Spleen (tissue), 11 donors: ENCODE measurements at regions not wholly inside any gene's neighbourhood (a gene's known extent, or its start where the extent isn't known, plus 50 kb on each side); places are given as distances from the start of the nearest gene placed in this dataset.

Source experiments
- DNase-seq: peaks from one replicate; pipeline ENCODE4 v3.0.0-alpha.2; 2020
- H3K27ac ChIP-seq, 8 donors: fragments of 200-600 bp; sonication (generic) in 7 of 8; 1 replicate in 4 of 8; 2 replicates in 4 of 8; pipeline versions ENCODE4 v1.5.0 to v1.8.0; 2016 to 2021; ENCODE audit warnings: inconsistent platforms in 4 of 8, mild to moderate bottlenecking in 4 of 8, moderate library complexity in 1 of 8
- H3K27me3 ChIP-seq, 7 donors: fragments of 200-600 bp; sonication (generic) in 6 of 7; replicated peaks in 1 of 7; 1 replicate in 4 of 7; 2 replicates in 3 of 7; pipeline versions ENCODE4 v1.5.0 to v1.8.0; 2016 to 2021; ENCODE audit warnings: inconsistent platforms in 3 of 7, mild to moderate bottlenecking in 1 of 7
- H3K36me3 ChIP-seq, 6 donors: fragments of 200-600 bp; sonication (generic) in 5 of 6; 1 replicate in 4 of 6; 2 replicates in 2 of 6; pipeline versions ENCODE4 v1.5.0 to v1.8.0; 2016 to 2021; ENCODE audit warnings: inconsistent platforms in 2 of 6
- H3K4me1 ChIP-seq, 6 donors: fragments of 200-600 bp; sonication (generic) in 5 of 6; 1 replicate in 3 of 6; 2 replicates in 3 of 6; pipeline versions ENCODE4 v1.5.0 to v1.8.0; 2016 to 2021; ENCODE audit warnings: inconsistent platforms in 3 of 6
- H3K4me3 ChIP-seq, 8 donors: fragments of 200-600 bp; sonication (generic) in 7 of 8; 1 replicate in 4 of 8; 2 replicates in 4 of 8; pipeline versions ENCODE4 v1.5.0 to v1.8.0; 2016 to 2021; ENCODE audit warnings: inconsistent platforms in 4 of 8, mild to moderate bottlenecking in 4 of 8, moderate library complexity in 2 of 8
- H3K9me3 ChIP-seq, 8 donors: fragments of 200-600 bp; sonication (generic) in 7 of 8; 1 replicate in 4 of 8; 2 replicates in 4 of 8; pipeline versions ENCODE4 v1.5.0 to v1.8.0; 2016 to 2021; ENCODE audit warnings: inconsistent platforms in 4 of 8
- CTCF ChIP-seq, 11 experiments: fragments of 200-600 bp in 7 of 11; fragments of 450-650 bp in 4 of 11; sonication (generic) in 4 of 11; IDR thresholded peaks in 8 of 11; conservative IDR thresholded peaks in 3 of 11; 1 replicate in 7 of 11; 2 replicates in 4 of 11; pipeline versions ENCODE4 v1.4.0 to v1.8.0; 2016 to 2021; ENCODE audit warnings: antibody characterized with exemption in 11 of 11, inconsistent platforms in 4 of 11, mild to moderate bottlenecking in 1 of 11
- POLR2A ChIP-seq, 3 donors: fragments of 450-650 bp; IDR thresholded peaks; one replicate each; pipeline ENCODE4 v1.5.1; 2017; ENCODE audit warnings: antibody characterized with exemption in 3 of 3, mild to moderate bottlenecking in 1 of 3
- POLR2AphosphoS5 ChIP-seq, 3 donors: sonication (generic); formaldehyde crosslinking; IDR thresholded peaks; one replicate each; pipeline ENCODE4 v1.5.1; 2017; ENCODE audit warnings: antibody characterized with exemption in 3 of 3
- WGBS, 5 donors: extraction: QIAGEN DNeasy Blood & Tissue Kit in 3 of 5; methylation state at CpG; one replicate each; pipeline versions ENCODE4 v1.1.5 to v1.1.7; 2013 to 2018; 5-methylcytosine and 5-hydroxymethylcytosine counted together
- intact Hi-C: fragments of 100-400 bp; cut with DNase I; formaldehyde crosslinking; loops from one replicate; pipeline ENCODE4 v1.15.0; 2023; ENCODE audit warnings: low total_unique reads
- donor health status: healthy with polysubstance abuse.
- donor health status: DM: no; HTN: no; CAD: no; lungs with moderate emphysema.
- donor health status: DM: no; HTN: no; CAD: no.
- donor health status: Bipolar disorder and iron deficiency.
- donor health status: healthy.
- donor health status: DM: no; HTN: no; CAD: no.
- donor health status: DM: yes; HTN: yes; CAD: no.

GRCh38 chr16:49130397-49130796, 151.2 kb downstream of the CBLN1 start:
- H3K4me1 ChIP-seq = no peaks in the 10 kb centered on the region
- DNase-seq = no peak
- WGBS, 5 donors = 63 to 73% (median 68%) methylated on average over 2 of the region's 2 CpGs
- intact Hi-C loops = no loop called here
- no peak overlapping the region for H3K4me3 ChIP-seq
- peaks cover 0 to 5% (median 0%) of the 10 kb centered on the region in 8 donors for H3K9me3 ChIP-seq
- H3K27me3 ChIP-seq = no peaks in the 10 kb centered on the region
- TF ChIP-seq POLR2A (IDR thresholded peaks at IDR 0.05) (no peak), POLR2AphosphoS5 (IDR thresholded peaks at IDR 0.05) (no peak), CTCF (IDR thresholded peaks at IDR 0.05 in 8 of 11, conservative IDR thresholded peaks at IDR 0.05 in 3 of 11) (no peak)
- H3K27ac ChIP-seq = no peak overlapping the region
- no peaks in the 10 kb centered on the region for H3K36me3 ChIP-seq

GRCh38 chr16:49129935-49130334, 151.7 kb downstream of the CBLN1 start:
- Histone ChIP-seq H3K27me3 (no peaks in the 10 kb centered on the region), H3K9me3 (peaks cover 0 to under 1% (median 0%) of the 10 kb centered on the region in 8 donors), H3K36me3 (no peaks in the 10 kb centered on the region), H3K27ac (no peak overlapping the region), H3K4me1 (no peaks in the 10 kb centered on the region), H3K4me3 (no peak overlapping the region)
- TF ChIP-seq POLR2AphosphoS5 (IDR thresholded peaks at IDR 0.05) (no peak), CTCF (IDR thresholded peaks at IDR 0.05 in 8 of 11, conservative IDR thresholded peaks at IDR 0.05 in 3 of 11) (no peak), POLR2A (IDR thresholded peaks at IDR 0.05) (no peak)
- no peak for DNase-seq
- WGBS, 5 donors = 55 to 100% (median 88%) methylated on average over 1 of the region's 1 CpG
- intact Hi-C loops = no loop called here

- no peaks in the 10 kb centered on the region for H3K27me3 ChIP-seq
- no peaks in the 10 kb centered on the region for H3K4me1 ChIP-seq
- H3K27ac ChIP-seq = no peak overlapping the region
- no peak overlapping the region for H3K4me3 ChIP-seq
- 58 to 83% (median 71%) methylated on average over 2 of the region's 2 CpGs for WGBS, 5 donors
- TF ChIP-seq CTCF (IDR thresholded peaks at IDR 0.05 in 8 of 11, conservative IDR thresholded peaks at IDR 0.05 in 3 of 11) = no peak
- TF ChIP-seq POLR2A (IDR thresholded peaks at IDR 0.05) = no peak
- TF ChIP-seq POLR2AphosphoS5 (IDR thresholded peaks at IDR 0.05) = no peak
- no peaks in the 10 kb centered on the region for H3K36me3 ChIP-seq
- no peaks in the 10 kb centered on the region for H3K9me3 ChIP-seq
- no peak for DNase-seq
- intact Hi-C loops = no loop called here
Observed at GRCh38 chr16:49128740-49129139, 152.9 kb downstream of the CBLN1 start.

- Histone ChIP-seq H3K36me3 (no peaks in the 10 kb centered on the region), H3K9me3 (no peaks in the 10 kb centered on the region), H3K4me1 (no peaks in the 10 kb centered on the region), H3K27me3 (no peaks in the 10 kb centered on the region), H3K4me3 (no peak overlapping the region), H3K27ac (no peak overlapping the region)
- TF ChIP-seq POLR2A (IDR thresholded peaks at IDR 0.05) (no peak), CTCF (IDR thresholded peaks at IDR 0.05 in 8 of 11, conservative IDR thresholded peaks at IDR 0.05 in 3 of 11) (no peak), POLR2AphosphoS5 (IDR thresholded peaks at IDR 0.05) (no peak)
- intact Hi-C loops = no loop called here
- WGBS, 5 donors = 27 to 55% (median 32%) methylated on average over 1 of the region's 1 CpG
- DNase-seq = no peak
Observed at GRCh38 chr16:49127103-49127502, 154.5 kb downstream of the CBLN1 start.
